ENCODE measurements at regions not wholly inside any gene's neighbourhood (a gene's known extent, or its start where the extent isn't known, plus 50 kb on each side); places are given as distances from the start of the nearest gene placed in this dataset.

DNA sequence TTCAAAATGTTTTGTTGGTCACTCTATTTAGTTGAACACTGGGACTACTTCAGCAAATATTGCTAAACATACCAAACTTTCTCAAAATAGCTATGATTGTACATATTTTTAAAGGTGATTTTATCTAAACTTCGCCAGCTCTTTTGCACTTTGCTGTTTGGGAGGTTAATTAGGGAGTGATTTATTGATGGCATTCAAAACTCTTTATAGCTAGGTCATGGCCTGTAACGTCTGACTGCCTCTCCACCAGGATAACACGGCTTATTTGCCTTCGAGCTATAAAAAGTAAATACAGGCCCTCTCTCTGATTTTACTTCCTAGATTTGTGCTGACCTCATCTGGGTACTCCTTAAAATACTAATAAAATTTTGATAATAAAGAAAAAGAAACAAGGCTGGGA is 931.9 kb downstream of the DCDC2C start:
- Histone ChIP-seq H3K9ac (ENCODE audit: low read length) (no peak overlapping the region), H3K4me2 (ENCODE audit: low read length) (no peak overlapping the region), H3K27ac (ENCODE audit: low read depth, low read length) (no peak overlapping the region), H3K9me2 (ENCODE audit: insufficient read depth) (no peaks in the 10 kb centered on the region), H3K27me3 (ENCODE audit: insufficient read depth, low read length) (no peaks in the 10 kb centered on the region), H3K9me3 (ENCODE audit: control insufficient read depth in 1 of 2, insufficient read depth in 1 of 2, low read depth in 1 of 2, low read length in 2 of 2) (peaks cover 0 to 19% of the 10 kb centered on the region in 2 experiments; a peak in 3 of 4 replicates), H3K4me1 (ENCODE audit: control insufficient read depth in 1 of 2, insufficient read depth in 2 of 2, low read length in 2 of 2) (no peaks in the 10 kb centered on the region), H4K20me1 (ENCODE audit: insufficient read depth) (no peaks in the 10 kb centered on the region), H3K79me2 (ENCODE audit: insufficient read depth, low read length) (no peaks in the 10 kb centered on the region), H3K4me3 (replicated peaks in 1 of 2; ENCODE audit: low read depth in 1 of 2, low read length in 2 of 2) (no peak overlapping the region), H2AFZ (ENCODE audit: low read depth, low read length, poor library complexity, severe bottlenecking) (no peak overlapping the region), H3K36me3 (ENCODE audit: control insufficient read depth in 1 of 2, insufficient read depth in 2 of 2, low read length in 2 of 2) (no peaks in the 10 kb centered on the region)
- ChIA-PET RAD21 (ENCODE audit: low non-redundant PET in 1 of 2, low total read pairs in 2 of 2, uncharacterized antibody in 2 of 2, unreplicated experiment in 2 of 2) (no interaction called here), POLR2A (no interaction called here), CTCF (no interaction called here)
- no peak for TF ChIP-seq SRF (IDR thresholded peaks at IDR 0.05; ENCODE audit: low read depth)
- TF ChIP-seq SP1 (IDR thresholded peaks at IDR 0.05; ENCODE audit: low read depth), result no peak
- TF ChIP-seq CBX3 (IDR thresholded peaks at IDR 0.05; ENCODE audit: low read depth), result no peak
- intact Hi-C loops (cut with micrococcal nuclease), result no loop called here
- no TSS peak for BruUV-seq (replicated peaks)
- DNase-seq (ENCODE audit: low read depth, low spot score), result no peak
- no peak for ATAC-seq

DNA sequence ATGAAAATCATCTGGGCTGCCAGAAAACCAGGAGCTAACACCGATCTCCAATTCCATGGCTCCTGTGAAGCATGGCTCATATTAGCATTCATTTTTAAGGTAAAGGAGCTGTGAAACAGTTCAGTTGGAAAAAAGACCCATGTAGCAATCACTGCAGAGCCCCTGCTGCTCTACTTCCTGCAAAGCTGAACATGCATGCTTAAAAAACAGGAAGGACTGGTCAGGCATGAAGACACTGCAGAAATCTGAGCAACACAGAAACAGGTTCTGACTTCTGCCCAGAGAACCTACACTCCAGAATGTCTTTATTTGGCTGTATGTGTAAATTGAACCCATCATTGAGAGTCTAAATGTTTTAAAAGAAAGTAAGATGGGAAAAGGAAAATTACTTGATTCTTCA is 950.6 kb downstream of the DCDC2C start:
- intact Hi-C loops (cut with micrococcal nuclease), result no loop called here
- no TSS peak for BruUV-seq (replicated peaks)
- H3K27me3 ChIP-seq (ENCODE audit: insufficient read depth, low read length), result no peaks in the 10 kb centered on the region

More for the DNA sequence above, 950.6 kb downstream of the DCDC2C start:
- no peak overlapping the region for H3K4me2 ChIP-seq (ENCODE audit: low read length)
- no peaks in the 10 kb centered on the region for H3K4me1 ChIP-seq (ENCODE audit: control insufficient read depth in 1 of 2, insufficient read depth in 2 of 2, low read length in 2 of 2)
- no peaks in the 10 kb centered on the region for H4K20me1 ChIP-seq (ENCODE audit: insufficient read depth)
- TF ChIP-seq, protein P1, sequence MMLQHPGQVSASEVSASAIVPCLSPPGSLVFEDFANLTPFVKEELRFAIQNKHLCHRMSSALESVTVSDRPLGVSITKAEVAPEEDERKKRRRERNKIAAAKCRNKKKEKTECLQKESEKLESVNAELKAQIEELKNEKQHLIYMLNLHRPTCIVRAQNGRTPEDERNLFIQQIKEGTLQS (IDR thresholded peaks at IDR 0.05), result no peak
- no peak for TF ChIP-seq TCF7L2 (IDR thresholded peaks at IDR 0.05; ENCODE audit: borderline replicate concordance, extremely low read depth, insufficient read depth, insufficient read length)
- TF ChIP-seq, protein P2, sequence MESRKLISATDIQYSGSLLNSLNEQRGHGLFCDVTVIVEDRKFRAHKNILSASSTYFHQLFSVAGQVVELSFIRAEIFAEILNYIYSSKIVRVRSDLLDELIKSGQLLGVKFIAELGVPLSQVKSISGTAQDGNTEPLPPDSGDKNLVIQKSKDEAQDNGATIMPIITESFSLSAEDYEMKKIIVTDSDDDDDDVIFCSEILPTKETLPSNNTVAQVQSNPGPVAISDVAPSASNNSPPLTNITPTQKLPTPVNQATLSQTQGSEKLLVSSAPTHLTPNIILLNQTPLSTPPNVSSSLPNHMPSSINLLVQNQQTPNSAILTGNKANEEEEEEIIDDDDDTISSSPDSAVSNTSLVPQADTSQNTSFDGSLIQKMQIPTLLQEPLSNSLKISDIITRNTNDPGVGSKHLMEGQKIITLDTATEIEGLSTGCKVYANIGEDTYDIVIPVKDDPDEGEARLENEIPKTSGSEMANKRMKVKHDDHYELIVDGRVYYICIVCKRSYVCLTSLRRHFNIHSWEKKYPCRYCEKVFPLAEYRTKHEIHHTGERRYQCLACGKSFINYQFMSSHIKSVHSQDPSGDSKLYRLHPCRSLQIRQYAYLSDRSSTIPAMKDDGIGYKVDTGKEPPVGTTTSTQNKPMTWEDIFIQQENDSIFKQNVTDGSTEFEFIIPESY (IDR thresholded peaks at IDR 0.05; ENCODE audit: extremely low read depth, insufficient replicate concordance, low read length), result no peak
- TF ChIP-seq ZNF274 (IDR thresholded peaks at IDR 0.05; ENCODE audit: low read depth, low read length), result no peak
- no peak for TF ChIP-seq POLR2AphosphoS5 (IDR thresholded peaks at IDR 0.05; ENCODE audit: low read depth, low read length)
- TF ChIP-seq, protein P3, sequence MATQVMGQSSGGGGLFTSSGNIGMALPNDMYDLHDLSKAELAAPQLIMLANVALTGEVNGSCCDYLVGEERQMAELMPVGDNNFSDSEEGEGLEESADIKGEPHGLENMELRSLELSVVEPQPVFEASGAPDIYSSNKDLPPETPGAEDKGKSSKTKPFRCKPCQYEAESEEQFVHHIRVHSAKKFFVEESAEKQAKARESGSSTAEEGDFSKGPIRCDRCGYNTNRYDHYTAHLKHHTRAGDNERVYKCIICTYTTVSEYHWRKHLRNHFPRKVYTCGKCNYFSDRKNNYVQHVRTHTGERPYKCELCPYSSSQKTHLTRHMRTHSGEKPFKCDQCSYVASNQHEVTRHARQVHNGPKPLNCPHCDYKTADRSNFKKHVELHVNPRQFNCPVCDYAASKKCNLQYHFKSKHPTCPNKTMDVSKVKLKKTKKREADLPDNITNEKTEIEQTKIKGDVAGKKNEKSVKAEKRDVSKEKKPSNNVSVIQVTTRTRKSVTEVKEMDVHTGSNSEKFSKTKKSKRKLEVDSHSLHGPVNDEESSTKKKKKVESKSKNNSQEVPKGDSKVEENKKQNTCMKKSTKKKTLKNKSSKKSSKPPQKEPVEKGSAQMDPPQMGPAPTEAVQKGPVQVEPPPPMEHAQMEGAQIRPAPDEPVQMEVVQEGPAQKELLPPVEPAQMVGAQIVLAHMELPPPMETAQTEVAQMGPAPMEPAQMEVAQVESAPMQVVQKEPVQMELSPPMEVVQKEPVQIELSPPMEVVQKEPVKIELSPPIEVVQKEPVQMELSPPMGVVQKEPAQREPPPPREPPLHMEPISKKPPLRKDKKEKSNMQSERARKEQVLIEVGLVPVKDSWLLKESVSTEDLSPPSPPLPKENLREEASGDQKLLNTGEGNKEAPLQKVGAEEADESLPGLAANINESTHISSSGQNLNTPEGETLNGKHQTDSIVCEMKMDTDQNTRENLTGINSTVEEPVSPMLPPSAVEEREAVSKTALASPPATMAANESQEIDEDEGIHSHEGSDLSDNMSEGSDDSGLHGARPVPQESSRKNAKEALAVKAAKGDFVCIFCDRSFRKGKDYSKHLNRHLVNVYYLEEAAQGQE (IDR thresholded peaks at IDR 0.05; ENCODE audit: low read depth), result no peak
- no peak for TF ChIP-seq JUND (IDR thresholded peaks at IDR 0.05)
- no peak for TF ChIP-seq YY1 (IDR thresholded peaks at IDR 0.05; ENCODE audit: extremely low read depth, insufficient replicate concordance, low read depth, low read length)
- H3K79me2 ChIP-seq (ENCODE audit: insufficient read depth, low read length), result no peaks in the 10 kb centered on the region
- ChIA-PET POLR2A (no interaction called here), RAD21 (ENCODE audit: low non-redundant PET in 1 of 2, low total read pairs in 2 of 2, uncharacterized antibody in 2 of 2, unreplicated experiment in 2 of 2) (no interaction called here), CTCF (no interaction called here)
- no peak for DNase-seq (ENCODE audit: low read depth, low spot score)
- H2AFZ ChIP-seq (ENCODE audit: low read depth, low read length, poor library complexity, severe bottlenecking), result no peak overlapping the region
- H3K36me3 ChIP-seq (ENCODE audit: control insufficient read depth in 1 of 2, insufficient read depth in 2 of 2, low read length in 2 of 2), result no peaks in the 10 kb centered on the region
- H3K9me2 ChIP-seq (ENCODE audit: insufficient read depth), result no peaks in the 10 kb centered on the region
- ATAC-seq, result no peak
- H3K27ac ChIP-seq (ENCODE audit: low read depth, low read length), result no peak overlapping the region
- peaks cover 11 to 18% of the 10 kb centered on the region in 2 experiments; a peak in 2 of 4 replicates for H3K9me3 ChIP-seq (ENCODE audit: control insufficient read depth in 1 of 2, insufficient read depth in 1 of 2, low read depth in 1 of 2, low read length in 2 of 2)
- no peak overlapping the region for H3K4me3 ChIP-seq (replicated peaks in 1 of 2; ENCODE audit: low read depth in 1 of 2, low read length in 2 of 2)
- no peak overlapping the region for H3K9ac ChIP-seq (ENCODE audit: low read length)
